Hippocampal formation (tissue), 2 donors: ENCODE measurements at regions not wholly inside any gene's neighbourhood (a gene's known extent, or its start where the extent isn't known, plus 50 kb on each side); places are given as distances from the start of the nearest gene placed in this dataset.
A peak's percentile ranks its signal among the peaks of the same experiment; 100 is the strongest.

Experiments used
- DNase-seq, 2 donors: peaks; one replicate each; lab custom pipeline; 2025; lab: John Stamatoyannopoulos, UW

DNA sequence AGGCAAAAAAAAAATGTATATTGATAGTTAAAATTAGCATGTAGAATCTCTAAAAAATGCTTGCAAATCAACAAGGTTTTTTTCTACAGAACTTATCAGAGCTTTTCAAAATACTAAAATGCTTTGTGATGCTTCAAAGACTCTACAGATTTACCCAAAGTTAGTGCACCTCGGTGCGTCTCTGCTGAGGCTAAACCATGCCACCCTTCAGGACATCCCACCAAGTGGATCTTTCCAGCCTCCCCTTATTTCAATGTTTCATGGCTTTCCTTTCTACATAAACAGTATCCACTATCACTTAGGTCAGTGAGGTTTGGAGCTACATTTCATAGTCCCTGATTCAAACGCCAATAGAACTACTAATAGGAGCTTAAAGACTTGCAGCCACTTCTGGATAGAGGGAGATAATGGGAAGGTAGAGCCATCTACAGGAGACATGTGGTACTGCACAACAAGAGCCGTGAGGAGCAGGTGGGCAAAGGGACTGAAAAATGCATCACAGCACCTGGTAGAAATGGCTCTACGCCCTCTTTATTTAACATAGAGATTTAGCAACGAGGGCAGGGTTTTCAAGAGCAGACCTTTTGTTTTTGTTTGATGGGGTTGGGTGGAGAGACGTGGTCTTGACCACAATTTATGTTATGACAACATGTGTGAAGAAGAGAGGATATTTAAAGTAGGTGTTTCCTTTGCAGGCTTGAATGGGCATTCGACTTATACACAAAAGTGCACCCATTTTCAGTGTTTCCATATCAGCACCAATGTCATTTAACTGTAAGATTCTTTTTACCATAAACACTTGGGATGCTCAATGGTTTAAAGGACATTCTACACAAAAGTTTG is 56.1 kb upstream of the SLC35G4 start:
- DNase-seq, result peak in 1 of 2 donors; percentile 61

DNA sequence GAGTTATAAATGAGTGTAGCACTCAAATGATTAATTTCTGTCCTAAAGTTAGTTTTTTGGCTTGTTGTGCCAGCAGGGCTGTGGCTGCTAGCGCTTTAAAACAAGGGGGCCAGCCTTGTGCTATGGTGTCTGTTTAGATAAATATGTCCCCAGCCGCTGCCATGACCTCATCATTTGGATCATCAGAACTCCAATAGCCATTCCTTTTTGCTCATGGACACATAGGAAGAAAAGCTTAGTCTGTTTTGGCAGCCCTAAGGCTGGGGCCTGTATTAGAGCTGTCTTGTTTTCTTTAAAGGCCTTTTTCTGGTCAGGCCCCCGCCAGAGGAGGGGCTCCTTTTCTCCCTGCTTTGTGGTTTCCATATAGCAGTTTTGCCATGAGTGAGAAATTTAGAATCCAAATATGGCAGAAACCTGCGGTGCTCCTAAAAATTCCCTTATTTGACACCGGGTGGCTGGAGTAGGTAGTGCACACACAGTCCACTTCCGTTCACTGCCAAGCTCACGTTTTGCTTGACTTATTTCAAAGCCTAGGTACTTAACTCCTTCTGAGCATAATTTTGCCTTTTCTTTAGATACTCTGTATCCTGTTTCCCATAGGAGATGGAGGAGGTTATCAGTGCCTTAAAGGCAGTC is 60.4 kb upstream of the SLC35G4 start:
- DNase-seq, result no peak

DNA sequence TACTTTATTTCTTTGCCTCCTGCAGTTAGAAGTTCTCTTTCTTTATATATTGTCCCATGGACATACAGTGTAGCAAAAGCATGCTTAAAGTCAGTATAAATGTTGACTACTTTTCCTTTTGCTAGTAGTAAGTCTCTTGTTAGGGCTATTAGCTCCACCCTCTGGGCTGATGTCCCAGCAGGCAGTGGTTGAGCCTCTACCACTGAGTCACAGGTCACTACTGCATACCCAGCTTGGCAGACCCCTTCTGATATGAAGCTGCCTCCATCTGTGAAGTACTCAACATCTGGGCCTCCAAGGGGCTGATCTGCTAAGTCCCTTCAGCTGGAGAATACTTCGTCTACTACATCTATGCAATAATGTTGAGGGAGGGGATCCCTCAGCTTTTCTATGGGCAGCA is 61.0 kb upstream of the SLC35G4 start:
- DNase-seq, result no peak

DNA sequence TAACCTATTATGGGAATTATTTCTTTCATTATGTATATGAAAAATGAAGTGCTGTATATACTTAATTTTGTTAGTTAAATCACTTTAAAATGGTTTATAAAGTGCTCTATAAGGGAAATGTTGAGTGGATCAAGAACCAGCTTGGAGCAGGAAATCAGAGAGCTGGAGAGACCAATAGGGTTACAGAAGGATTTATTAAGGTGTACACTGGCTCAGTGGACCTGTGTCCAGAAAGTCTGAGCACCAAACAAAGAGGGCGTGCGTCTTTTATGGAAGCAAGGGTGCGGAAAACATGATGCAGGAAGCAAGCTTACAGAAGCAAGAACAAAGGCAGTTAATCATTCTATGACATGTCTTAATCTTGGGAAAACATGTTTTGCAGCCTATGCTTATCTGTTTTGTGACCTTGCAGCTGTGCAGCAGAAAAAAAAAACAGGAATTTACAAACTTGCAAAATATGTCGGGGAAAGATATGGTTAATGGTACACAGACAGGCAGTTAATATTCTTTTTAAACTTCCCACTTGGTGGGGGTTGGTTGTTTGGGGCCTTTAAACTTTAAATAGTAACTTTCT is 65.2 kb upstream of the SLC35G4 start:
- no peak for DNase-seq

DNA sequence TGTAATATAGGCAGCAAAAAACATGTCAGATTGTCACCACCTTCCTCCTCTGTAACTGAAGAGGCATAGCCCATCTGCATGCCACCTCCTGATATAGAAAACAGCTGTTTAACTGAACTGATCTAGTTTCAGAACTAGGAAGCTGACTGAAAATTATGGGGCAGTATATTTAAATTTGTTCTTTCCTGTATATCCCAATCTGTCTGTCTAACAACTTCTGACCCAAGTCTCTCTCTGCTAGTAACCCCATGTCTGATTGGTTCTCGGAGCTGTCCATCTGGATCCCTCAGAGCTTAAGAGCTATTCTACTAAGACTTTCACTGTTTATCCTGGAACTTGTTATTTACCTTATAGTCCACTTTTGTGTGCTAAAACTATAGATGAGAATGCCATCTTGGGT is 68.2 kb upstream of the SLC35G4 start:
- no peak for DNase-seq

DNA sequence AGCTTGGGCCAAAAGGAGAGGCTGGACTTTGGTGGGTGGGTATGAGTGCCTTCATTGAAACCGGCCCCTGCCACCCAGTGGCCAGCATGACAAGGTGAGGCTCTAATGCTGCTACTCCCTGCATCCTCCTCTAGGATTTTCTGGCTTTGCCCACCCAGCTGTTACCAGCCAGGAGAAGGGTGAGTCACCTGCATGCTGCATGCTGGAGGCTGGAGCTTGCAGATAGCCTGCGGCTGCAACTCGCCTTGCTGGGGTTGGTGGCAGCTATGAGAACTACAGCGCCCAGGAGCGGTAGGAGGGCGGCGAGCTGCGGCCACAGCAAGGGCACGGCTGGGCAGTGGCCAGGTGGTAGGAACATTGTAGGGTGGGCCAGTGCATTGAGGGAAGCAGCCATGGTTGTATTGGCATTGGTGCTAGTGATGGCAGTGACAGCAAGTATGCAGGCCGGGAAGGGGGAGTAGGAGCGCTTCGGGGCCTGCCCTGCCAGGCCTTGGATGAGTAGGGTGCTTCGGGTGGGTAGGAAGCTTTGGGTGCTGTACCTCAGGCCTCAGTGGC is 75.4 kb upstream of the SLC35G4 start:
- no peak for DNase-seq

DNA sequence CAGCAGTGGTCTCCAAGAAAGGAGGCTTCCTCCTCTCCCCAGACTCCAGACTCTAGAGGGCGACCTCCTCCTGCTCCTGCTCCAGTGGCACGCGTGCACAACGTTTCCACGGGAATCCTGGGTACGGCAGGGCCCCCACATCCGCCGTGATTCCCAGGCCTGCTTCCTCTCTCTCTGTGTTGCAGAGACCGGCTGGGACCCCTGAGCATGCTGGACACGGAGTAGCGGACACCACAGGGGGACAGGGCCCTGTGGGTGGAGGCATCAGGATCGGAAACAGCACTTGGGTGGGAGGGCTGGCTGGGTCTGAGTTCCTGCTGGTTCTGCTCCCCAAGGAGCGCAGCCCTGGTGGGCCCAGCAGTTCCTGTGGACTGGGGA is 75.9 kb upstream of the SLC35G4 start:
- no peak for DNase-seq

DNA sequence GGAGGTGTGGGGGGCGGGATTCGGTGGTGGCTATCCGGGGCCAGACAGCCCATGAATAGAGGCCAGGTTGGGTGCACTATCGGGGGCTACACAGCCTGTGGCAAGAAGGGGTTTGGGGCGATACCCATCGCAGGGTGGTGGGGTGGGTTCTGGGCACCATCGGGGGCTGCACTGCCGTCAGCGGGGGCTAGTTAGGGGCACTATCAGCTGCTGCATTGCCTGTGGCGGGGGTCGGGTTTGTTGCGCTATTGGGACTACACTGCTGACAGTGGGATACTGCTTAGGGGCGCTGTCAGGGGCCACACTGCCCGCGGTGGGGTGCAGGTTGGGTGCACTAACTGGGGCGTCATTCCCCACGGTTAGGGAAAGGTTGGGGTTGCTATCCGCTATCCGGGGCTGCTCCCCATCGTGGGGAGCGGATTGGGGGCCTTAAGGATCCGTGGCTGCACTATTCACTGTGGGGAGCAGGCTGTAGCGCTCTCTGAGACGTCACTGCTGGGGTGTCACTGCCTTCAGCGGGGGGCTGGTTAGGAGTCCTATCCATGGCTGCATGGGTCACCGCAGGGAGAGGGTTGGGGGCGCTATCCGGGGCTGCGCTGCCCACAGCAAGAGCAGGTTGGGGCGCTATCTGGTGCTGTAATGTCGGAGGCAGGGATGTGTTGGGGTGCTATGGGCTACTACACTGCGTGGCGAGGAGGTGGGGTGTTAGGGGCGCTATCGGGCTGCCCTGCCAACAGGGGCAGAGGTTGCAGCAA is 76.5 kb upstream of the SLC35G4 start:
- no peak for DNase-seq

DNA sequence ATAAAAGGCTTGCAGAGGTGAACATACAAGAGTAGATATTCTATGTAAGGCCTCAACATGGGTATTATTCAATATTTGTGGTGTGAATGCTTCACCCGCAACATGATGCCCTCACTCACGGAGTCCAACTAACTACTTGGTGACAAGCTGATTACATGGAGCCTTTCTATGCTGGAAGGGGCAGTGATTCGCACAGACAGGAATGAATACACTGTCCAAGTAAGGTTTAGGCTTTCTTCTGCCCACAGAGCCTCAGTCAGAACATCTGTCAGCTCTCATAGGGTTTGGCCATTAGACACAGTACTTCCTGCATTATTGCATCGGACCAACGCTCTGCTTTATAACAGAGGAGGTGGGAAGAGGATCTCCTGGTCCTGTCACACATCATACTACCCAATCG is 80.3 kb upstream of the SLC35G4 start:
- no peak for DNase-seq

DNA sequence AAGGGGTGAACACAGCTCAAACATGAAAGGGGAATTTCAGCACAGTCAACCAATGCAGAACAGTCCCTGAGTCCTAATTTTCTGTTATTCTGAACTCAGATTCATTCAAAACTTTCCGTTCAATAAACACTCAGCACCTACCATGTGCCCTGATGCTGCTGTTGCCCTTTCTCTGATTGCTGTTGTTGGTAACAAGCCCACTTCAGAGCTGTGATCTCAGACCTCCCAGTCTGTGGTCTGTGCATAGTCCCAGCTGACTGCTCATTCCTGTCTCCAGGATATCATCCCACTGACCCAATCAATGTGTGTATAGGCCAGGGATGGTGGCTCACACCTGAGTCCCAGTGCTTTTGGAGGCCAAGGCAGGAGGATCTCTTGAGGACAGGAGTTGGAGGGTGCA is 82.7 kb upstream of the SLC35G4 start:
- no peak for DNase-seq

DNA sequence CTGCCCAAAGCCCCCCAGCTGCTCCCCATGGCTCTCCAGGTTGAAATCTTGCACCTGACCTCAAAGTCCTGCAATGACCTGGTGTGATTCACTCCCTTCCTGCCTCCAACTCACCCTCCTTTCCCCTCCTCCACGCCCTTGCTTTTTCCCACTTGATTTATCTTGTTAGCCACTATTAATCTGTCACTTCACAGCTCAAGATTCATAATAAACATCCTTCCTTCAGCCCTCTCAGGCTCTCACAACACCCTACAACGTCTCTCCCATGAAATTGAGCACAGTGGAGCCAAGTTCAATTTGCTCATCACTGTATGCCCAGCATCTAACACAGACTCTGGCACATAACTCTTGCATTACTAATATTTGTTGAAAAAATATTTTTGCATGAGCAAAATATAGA is 85.6 kb upstream of the SLC35G4 start:
- no peak for DNase-seq

DNA sequence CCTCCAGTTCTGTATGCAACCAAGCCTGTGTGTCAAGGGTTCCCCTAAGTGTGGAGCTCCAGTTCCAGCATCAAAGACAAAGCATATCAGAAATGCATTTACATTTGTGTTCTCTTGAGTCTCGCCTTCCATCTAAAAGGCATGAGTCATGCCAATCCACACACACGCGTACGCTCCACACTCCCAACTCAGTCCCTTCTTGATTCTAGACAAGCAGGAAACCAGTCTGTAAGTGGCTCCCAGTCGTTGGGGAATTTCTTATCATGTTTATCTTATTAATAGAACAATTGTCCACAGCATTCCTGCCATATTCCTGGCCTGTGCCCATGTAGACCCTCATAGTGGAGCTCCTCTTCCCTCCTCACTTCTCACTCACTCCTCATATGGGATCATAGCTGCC is 86.4 kb upstream of the SLC35G4 start:
- DNase-seq, result no peak

DNA sequence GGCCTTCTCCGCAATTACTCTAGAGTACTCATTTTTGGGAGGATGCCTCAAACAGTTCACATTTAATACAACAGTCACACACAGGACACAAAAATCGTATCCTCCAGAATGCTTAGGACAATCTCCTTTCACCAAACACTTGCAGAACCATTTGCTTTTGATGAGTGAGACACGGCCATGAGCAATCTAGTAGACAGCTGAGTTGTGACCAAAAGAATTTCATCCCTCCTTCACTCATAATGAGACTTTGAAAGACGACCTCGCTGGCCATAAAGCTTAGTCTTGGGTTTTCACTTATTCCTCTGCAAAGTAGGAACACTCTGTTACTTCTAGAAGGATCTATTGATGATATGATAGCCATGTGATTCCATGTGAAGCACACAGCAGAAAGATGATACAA is 87.5 kb upstream of the SLC35G4 start:
- DNase-seq, result no peak

DNA sequence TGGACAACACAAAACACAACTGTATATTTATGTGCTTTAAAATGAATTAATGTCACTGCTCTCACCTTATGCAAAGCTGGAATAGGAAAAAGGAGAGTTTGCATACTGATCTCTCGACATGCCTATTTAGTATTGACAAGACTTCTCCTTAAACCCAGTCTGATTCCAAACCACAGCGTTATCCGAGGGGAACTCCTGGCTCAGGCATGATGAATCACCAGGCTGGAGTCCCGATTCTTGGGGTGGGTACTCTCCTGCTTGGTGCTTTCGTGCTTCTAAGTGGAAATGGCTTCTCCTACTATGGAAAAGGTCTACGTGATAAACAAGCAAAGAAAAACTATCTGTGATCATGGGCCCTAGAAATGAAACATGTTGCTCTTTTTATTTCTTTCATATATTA is 88.9 kb upstream of the SLC35G4 start:
- DNase-seq, result no peak

DNA sequence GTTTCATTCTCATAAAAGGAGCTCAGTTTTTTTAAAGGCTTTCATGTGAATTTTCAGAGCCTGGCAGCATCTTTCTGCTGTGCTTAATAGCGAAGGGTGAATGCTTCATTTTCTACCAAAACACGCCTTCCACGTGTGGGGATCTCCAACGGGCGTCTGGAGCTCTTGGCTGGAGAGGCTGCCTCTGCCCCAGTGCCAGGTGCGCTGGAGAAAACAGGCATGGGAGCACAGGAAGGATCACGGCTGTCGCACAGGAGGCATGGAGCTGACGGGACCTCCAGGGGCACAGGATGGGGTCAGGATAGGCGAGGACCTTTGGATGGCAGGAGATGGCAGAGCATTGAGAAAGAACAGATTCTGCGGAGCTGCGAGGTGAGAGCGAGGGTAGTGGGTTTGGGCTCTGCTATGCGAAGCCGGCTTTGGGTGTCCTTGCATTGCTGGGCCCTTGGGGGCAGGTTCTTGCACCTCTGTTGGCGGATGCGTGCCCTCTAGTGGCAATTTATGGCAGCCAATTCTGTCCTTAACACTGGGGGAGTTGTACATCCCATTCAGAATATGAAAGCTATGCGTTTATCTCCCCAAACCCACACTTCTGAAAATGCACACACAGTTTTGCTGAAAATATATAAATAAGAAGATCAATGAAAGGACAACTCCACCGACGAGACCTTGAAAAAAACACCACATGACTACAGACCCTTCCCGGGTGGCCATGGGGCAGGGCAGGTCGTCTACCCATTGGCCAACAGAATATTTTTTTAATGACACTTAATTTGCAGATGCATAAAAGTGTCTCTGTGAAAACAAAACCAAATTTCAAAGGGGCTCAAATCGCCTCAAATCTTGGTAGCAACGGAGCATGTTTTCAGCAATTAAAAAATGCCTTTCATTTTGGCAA is 90.4 kb upstream of the SLC35G4 start:
- DNase-seq, result peak; percentile 13 to 16

DNA sequence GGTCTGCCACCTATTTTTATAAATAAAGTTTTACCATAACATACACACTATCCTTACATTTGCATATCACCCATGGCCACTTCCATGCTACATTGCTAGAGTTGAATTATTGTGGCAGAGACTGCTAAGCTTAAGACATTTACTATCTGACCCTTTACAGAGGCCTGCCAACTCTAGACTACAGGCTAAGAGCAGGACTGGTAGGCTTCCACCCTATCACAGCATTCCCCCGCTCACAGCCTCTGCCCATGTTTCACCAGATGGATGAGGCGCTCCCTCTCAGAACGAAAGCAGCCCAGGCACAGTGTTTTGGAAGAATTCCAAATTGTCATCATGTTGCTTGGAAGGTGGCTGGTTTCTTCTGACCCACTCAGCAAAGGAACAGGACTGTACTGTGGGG is 91.7 kb upstream of the SLC35G4 start:
- DNase-seq, result no peak

DNA sequence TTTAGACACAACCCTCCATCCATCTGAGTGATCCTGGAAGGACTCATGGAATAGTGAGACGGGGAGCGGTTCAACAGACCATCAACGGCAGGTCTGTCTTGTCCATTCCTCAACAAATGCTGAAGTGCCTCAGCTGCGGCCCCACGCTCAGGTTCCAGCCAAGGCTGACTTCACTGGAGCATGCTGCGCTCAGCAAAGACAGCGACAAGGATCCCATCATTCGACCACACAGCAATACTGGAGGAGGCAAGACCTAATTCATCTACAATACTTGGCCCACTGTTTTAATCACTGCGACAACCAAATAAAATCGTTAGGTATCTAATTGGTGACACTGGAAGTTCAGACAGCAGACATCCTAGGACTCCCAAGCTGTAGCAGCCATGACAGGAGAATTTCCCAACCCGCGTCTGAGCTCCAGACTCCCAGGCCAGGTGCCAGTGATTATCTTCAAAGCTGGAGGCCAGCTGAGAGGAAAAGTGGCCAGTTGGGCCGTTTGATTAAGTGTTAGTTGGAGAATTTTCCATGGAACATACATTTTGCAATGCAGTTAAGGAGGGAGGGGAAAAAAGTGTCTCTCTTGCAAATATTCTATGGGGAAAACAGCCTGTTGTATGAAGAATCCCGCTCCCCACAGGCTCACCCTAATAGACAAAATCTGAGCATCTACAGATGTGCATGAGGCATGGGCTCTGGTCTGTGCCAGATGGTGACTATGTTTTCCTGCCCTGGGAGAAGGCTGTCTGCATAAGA is 92.5 kb upstream of the SLC35G4 start:
- DNase-seq, result no peak

DNA sequence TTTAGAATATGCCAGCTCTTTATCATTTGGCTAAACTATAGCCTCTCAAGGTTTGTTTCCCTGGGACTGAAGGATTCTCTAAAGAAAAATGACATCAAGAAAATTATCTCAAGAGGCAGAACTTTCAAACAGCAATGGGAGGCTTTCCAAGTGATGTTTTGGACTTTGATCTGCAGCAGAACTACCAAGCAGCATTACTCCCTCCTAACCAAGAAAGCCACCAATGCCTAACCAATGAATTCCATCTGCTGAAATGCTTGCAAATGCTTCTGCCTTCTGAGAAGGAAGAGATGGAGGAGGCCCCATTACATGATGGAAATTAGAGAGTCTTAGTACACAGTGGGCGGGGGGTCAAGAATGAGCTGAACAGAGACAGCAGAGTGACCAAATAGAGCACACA is 95.1 kb upstream of the SLC35G4 start:
- DNase-seq, result no peak

DNA sequence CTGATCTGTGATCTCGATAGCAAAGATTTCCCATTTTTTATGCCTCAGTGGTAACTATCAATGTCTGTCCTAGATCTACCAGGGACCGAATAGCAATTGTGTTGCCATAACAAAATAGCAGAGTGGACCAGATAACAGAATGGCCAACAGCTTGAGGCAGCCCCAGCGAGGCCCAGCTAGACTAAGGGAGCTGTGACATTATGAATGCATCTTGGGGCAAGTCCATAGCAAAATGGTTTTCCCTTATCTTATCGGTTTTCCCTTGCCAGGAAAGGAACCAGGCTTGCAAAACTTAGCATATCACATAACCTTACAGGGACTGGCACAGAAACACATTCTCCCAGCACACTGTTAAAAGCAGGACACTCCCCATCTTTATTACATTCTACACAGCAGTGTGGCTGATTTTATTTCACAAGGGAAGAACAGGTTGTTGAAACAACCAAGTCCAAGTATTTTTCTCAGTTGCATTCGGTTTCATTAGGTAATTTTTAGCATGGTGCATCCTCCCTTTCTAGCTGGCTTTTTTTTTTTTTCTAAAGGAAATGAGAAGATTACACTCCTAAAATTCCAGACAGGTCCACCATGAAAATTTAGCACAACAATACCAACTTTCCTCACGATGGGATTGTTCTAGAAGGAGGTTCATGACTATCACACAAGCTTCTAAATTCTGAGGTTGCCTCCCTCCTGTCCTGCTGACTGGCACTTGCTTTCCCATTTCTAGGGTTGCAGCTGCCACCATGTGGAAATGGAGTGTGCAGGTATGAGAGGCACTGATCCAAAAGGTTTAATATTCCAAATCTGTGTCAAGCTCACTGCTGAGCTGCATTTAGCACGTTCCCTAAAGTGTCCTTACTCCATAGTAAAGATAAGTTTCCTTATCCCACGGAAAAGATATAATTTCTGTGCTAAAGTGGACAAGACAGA is 97.0 kb upstream of the SLC35G4 start:
- DNase-seq, result no peak
